Activated CD8-positive, alpha-beta T cell treated with anti-CD3 and anti-CD28 coated beads for 36 hours (primary cell): ENCODE measurements at regions not wholly inside any gene's neighbourhood (a gene's known extent, or its start where the extent isn't known, plus 50 kb on each side); places are given as distances from the start of the nearest gene placed in this dataset.

Source experiments
- ATAC-seq: fragments of 200-7000 bp; cut with Tn5 transposase; one replicate; pipeline ENCODE4 v1.10.0; 2021; ENCODE audit warnings: mild to moderate bottlenecking, moderate library complexity
- CTCF ChIA-PET: fragments of 350-600 bp; sonication (Branson Sonifier 250); formaldehyde crosslinking; loops from one replicate; lab custom pipeline; 2021; ENCODE audit warnings: antibody characterized with exemption; lab: Charles Lee
- POLR2A ChIA-PET: fragments of 350-600 bp; sonication (Branson Sonifier 250); formaldehyde crosslinking; loops from one replicate; lab custom pipeline; 2021; ENCODE audit warnings: antibody characterized with exemption; lab: Charles Lee
- DNase-seq: peaks from one replicate; pipeline ENCODE4 v3.0.0-alpha.2; 2020
- H3K27ac Mint-ChIP-seq: one replicate; pipeline ENCODE4 v1.8.0; 2021; ENCODE audit warnings: mild to moderate bottlenecking, mixed read lengths
- H3K27me3 Mint-ChIP-seq: one replicate; pipeline ENCODE4 v1.8.0; 2021; ENCODE audit warnings: mixed read lengths
- H3K36me3 Mint-ChIP-seq: one replicate; pipeline ENCODE4 v1.8.0; 2021; ENCODE audit warnings: low read depth, mixed read lengths
- H3K4me1 Mint-ChIP-seq: one replicate; pipeline ENCODE4 v1.8.0; 2021; ENCODE audit warnings: low read depth, mixed read lengths
- H3K4me3 Mint-ChIP-seq: one replicate; pipeline ENCODE4 v1.8.0; 2021; ENCODE audit warnings: mild to moderate bottlenecking, moderate library complexity, mixed read lengths
- H3K9me3 Mint-ChIP-seq: one replicate; pipeline ENCODE4 v1.8.0; 2021; ENCODE audit warnings: mixed read lengths
- CTCF ChIP-seq: fragments of 200-600 bp; IDR thresholded peaks from one replicate; pipeline ENCODE4 v1.8.0; 2022; ENCODE audit warnings: antibody characterized with exemption, mild to moderate bottlenecking
- intact Hi-C: fragments of 100-400 bp; cut with micrococcal nuclease; formaldehyde crosslinking; loops from one replicate; pipeline ENCODE4 v1.10.0; 2022

DNA sequence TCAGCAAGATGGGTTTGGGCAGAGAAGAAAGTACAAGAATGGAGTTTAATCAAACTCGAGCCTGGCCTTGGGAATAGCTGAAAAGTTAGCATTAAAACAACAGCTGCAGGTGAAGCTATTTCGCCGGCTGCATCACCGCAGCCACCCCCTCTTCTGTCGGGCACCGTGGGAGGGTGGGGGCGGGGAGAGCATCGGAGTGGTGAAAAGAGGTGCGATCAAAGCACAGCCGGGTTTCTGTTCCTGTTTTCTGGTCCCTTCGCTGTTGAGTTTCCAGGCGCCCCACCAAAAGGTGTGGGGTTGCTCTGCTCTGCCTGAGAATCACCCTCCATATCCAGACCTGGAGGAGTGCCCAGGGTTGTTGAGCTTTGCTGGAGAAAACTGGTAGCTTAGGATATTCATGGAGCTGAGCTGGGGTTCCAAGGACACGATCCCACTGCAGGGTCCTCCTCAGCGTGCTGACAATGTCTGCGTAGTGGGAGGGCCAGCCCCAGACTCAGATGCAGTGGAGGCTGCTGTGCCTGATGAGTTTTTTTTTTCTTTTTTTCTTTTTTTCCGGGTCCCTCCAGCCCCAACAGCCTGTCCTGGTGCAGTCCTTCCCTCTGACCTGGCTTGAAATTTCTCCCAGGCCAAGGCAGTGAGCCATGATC lies 127.5 kb upstream of the C1orf174 start:
- peak; percentile 55 for ATAC-seq
- intact Hi-C loops = no loop called here
- no peak for TF ChIP-seq CTCF
- CTCF ChIA-PET = no interaction called here
- POLR2A ChIA-PET = interaction anchor here (1.3 kb wide), 1 partner anchor 10 kb away, joined by 3 read pairs; no protein-coding TSS in a partner anchor
- peaks cover 8% of the 10 kb centered on the region for H3K27me3 Mint-ChIP-seq
- H3K4me1 Mint-ChIP-seq = peaks cover 9% of the 10 kb centered on the region
- H3K36me3 Mint-ChIP-seq = no peaks in the 10 kb centered on the region
- no peak overlapping the region for H3K27ac Mint-ChIP-seq
- H3K9me3 Mint-ChIP-seq = peaks cover 2% of the 10 kb centered on the region
- no peak overlapping the region for H3K4me3 Mint-ChIP-seq
- DNase-seq = peak; percentile 48

DNA sequence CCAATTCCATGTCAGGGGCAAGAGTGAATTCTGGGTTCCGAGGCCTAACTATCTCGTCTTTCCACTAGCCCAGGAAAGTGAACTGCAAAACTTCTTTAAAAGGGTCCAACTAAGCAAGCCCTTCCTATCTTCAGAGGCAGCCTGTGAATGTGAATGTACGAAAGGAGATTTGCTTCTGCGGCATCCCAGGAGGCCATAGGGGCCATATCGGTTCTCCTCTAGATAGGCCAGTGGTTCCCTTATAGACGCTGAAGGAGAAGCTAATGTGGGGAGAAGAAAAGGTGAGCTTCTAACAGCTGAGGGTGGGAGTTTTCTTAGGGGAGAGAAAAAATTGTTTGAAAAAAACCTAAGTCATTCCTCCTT lies 128.0 kb upstream of the C1orf174 start:
- peaks cover 9% of the 10 kb centered on the region for H3K4me1 Mint-ChIP-seq
- no peak for ATAC-seq
- intact Hi-C loops = no loop called here
- H3K36me3 Mint-ChIP-seq = no peaks in the 10 kb centered on the region
- POLR2A ChIA-PET = no interaction called here
- H3K9me3 Mint-ChIP-seq = peaks cover 2% of the 10 kb centered on the region
- CTCF ChIA-PET = no interaction called here
- TF ChIP-seq CTCF = no peak
- no peak for DNase-seq
- peaks cover 13% of the 10 kb centered on the region for H3K27me3 Mint-ChIP-seq
- H3K27ac Mint-ChIP-seq = no peak overlapping the region
- no peak overlapping the region for H3K4me3 Mint-ChIP-seq

DNA sequence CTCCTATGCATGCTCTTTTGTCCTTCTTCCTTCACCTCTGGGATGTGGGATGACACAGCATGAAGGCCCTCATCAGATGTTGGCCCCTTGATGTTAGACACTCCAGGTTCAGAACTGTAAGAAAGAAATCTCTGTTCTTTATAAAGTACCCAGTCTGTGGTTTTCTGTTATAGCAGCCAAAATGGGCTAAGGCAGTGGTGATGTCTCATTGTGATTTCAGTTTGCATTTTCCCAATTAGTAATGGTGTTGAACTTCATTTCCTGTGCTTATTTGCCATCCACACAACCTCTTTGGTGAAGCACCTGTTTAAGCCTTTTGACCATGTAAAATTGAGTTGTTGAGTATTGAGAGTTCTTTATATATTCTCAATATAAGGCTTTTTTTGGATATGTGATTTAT lies 129.3 kb upstream of the C1orf174 start:
- Mint-ChIP-seq H3K27ac (no peak overlapping the region), H3K36me3 (no peaks in the 10 kb centered on the region), H3K4me3 (no peak overlapping the region), H3K4me1 (peaks cover 9% of the 10 kb centered on the region), H3K9me3 (peaks cover 2% of the 10 kb centered on the region), H3K27me3 (peaks cover 17% of the 10 kb centered on the region)
- ChIA-PET POLR2A (no interaction called here), CTCF (no interaction called here)
- intact Hi-C loops = no loop called here
- ATAC-seq (no peak), DNase-seq (no peak)
- no peak for TF ChIP-seq CTCF

DNA sequence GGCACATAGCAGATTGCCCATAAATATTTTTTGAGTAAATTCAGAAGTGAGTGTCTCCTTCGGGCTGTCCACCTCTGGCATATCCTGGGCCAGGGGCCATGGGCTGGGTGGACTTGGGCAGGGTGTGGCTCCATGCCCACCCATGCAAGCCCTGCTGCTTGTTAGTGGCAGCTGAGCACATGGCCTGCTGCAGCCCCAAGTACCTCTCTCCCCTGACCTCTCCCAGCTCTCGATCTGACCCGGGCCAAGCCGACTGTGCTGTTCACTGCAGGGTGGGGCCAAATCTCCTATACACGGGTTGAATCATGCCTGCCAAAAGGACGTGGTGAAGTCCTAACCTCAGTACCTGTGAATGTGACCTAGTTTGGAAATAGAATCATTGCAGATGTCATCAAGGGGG lies 132.5 kb upstream of the C1orf174 start:
- Mint-ChIP-seq H3K27me3 (peaks cover 16% of the 10 kb centered on the region), H3K27ac (no peak overlapping the region), H3K4me3 (no peak overlapping the region), H3K36me3 (no peaks in the 10 kb centered on the region), H3K4me1 (peaks cover 5% of the 10 kb centered on the region), H3K9me3 (peaks cover 2% of the 10 kb centered on the region)
- TF ChIP-seq CTCF = no peak
- CTCF ChIA-PET = no interaction called here
- intact Hi-C loops = no loop called here
- POLR2A ChIA-PET = no interaction called here
- no peak for DNase-seq
- no peak for ATAC-seq

DNA sequence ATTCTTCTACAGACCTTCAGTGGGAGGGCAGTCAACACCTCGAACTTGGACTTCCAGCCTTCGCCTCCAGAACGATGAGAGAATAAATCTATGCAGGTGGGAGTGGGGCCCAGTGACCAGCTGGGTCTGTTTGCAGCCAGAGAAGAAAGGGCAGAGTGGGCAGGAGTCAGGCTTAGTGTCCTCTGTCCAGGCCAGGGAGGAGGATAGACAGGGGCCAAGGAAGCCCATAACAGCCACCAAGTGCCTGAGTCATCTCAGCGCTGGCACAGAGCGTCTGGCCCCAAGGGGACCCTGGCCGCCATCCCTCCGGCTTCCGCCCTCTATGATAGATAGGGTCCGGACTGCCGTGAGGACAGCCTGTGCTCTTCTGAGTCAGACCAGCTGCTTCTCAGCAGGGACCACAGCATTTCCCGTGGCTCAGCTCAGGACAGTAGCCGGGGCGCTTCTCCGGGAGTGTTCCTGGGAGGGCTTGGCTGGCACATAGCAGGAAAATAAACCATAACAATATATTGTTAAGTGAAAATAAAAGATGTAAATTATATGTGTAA lies 133.1 kb upstream of the C1orf174 start:
- DNase-seq (no peak), ATAC-seq (no peak)
- Mint-ChIP-seq H3K27me3 (peaks cover 16% of the 10 kb centered on the region), H3K4me1 (peaks cover under 1% of the 10 kb centered on the region), H3K4me3 (no peak overlapping the region), H3K36me3 (no peaks in the 10 kb centered on the region), H3K27ac (no peak overlapping the region), H3K9me3 (peaks cover 2% of the 10 kb centered on the region)
- ChIA-PET POLR2A (no interaction called here), CTCF (no interaction called here)
- intact Hi-C loops = no loop called here
- no peak for TF ChIP-seq CTCF
